ENCODE measurements at regions not wholly inside any gene's neighbourhood (a gene's known extent, or its start where the extent isn't known, plus 50 kb on each side); places are given as distances from the start of the nearest gene placed in this dataset.

- intact Hi-C loops (cut with micrococcal nuclease): no loop called here
- Mint-ChIP-seq H3K27ac (no peak overlapping the region), H3K4me3 (no peak overlapping the region), H3K27me3 (ENCODE audit: low read depth in 3 of 3) (no peaks in the 10 kb centered on the region), H3K36me3 (no peaks in the 10 kb centered on the region), H3K4me1 (no peaks in the 10 kb centered on the region), H3K9me3 (peaks cover 0 to 5% (median 2%) of the 10 kb centered on the region in 7 donors)
- Histone ChIP-seq H4K20me1 (ENCODE audit: insufficient read depth, low read length) (no peaks in the 10 kb centered on the region), H3K4me3 (replicated peaks in 1 of 3; ENCODE audit: low read depth in 2 of 3, low read length in 3 of 3) (no peak overlapping the region), H3K9ac (ENCODE audit: insufficient read depth, low read length, poor library complexity, severe bottlenecking) (no peak overlapping the region), H3K9me3 (replicated peaks in 1 of 2; ENCODE audit: control insufficient read depth in 1 of 2, insufficient read depth in 1 of 2, low read length in 2 of 2) (peaks cover 0 to 10% of the 10 kb centered on the region in 2 donors), H3K4me2 (replicated peaks; ENCODE audit: extremely low read depth, low read length, poor library complexity, severe bottlenecking) (no peak overlapping the region), H2AFZ (ENCODE audit: insufficient read depth, low read depth, low read length, poor library complexity, severe bottlenecking) (no peak overlapping the region), H3K27me3 (ENCODE audit: control insufficient read depth in 2 of 2, insufficient read depth in 2 of 2, low read length in 2 of 2) (no peaks in the 10 kb centered on the region), H3K27ac (ENCODE audit: low read depth in 1 of 2, low read length in 2 of 2) (no peak overlapping the region), H3K79me2 (ENCODE audit: insufficient read depth, low read length) (no peaks in the 10 kb centered on the region), H3K4me1 (ENCODE audit: control insufficient read depth in 1 of 2, insufficient read depth in 2 of 2, low read length in 2 of 2) (no peaks in the 10 kb centered on the region), H3K36me3 (replicated peaks in 1 of 2; ENCODE audit: control insufficient read depth in 1 of 2, insufficient read depth in 2 of 2, low read length in 2 of 2) (no peaks in the 10 kb centered on the region)
- TF ChIP-seq, protein P1, sequence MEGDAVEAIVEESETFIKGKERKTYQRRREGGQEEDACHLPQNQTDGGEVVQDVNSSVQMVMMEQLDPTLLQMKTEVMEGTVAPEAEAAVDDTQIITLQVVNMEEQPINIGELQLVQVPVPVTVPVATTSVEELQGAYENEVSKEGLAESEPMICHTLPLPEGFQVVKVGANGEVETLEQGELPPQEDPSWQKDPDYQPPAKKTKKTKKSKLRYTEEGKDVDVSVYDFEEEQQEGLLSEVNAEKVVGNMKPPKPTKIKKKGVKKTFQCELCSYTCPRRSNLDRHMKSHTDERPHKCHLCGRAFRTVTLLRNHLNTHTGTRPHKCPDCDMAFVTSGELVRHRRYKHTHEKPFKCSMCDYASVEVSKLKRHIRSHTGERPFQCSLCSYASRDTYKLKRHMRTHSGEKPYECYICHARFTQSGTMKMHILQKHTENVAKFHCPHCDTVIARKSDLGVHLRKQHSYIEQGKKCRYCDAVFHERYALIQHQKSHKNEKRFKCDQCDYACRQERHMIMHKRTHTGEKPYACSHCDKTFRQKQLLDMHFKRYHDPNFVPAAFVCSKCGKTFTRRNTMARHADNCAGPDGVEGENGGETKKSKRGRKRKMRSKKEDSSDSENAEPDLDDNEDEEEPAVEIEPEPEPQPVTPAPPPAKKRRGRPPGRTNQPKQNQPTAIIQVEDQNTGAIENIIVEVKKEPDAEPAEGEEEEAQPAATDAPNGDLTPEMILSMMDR (IDR thresholded peaks at IDR 0.05): no peak
- 89% methylated on average over 11 of the region's 17 CpGs for whole genome bisulfite sequencing (ENCODE audit: insufficient coverage)
- no peak for DNase-seq
Observed at GRCh38 chr3:76242886-76243753, 457.8 kb upstream of the ZNF717 start.

- H4K20me1 ChIP-seq (ENCODE audit: insufficient read depth, low read length): no peaks in the 10 kb centered on the region
Observed at GRCh38 chr3:76245073-76245472, 459.7 kb upstream of the ZNF717 start.

More at GRCh38 chr3:76245073-76245472, 459.7 kb upstream of the ZNF717 start:
- Histone ChIP-seq H3K27ac (ENCODE audit: low read depth in 1 of 2, low read length in 2 of 2) (no peak overlapping the region), H3K9ac (ENCODE audit: insufficient read depth, low read length, poor library complexity, severe bottlenecking) (no peak overlapping the region), H3K9me3 (replicated peaks in 1 of 2; ENCODE audit: control insufficient read depth in 1 of 2, insufficient read depth in 1 of 2, low read length in 2 of 2) (peaks cover 0 to 10% of the 10 kb centered on the region in 2 donors), H3K4me2 (replicated peaks; ENCODE audit: extremely low read depth, low read length, poor library complexity, severe bottlenecking) (no peak overlapping the region), H3K27me3 (ENCODE audit: control insufficient read depth in 2 of 2, insufficient read depth in 2 of 2, low read length in 2 of 2) (no peaks in the 10 kb centered on the region), H3K4me3 (replicated peaks in 1 of 3; ENCODE audit: low read depth in 2 of 3, low read length in 3 of 3) (no peak overlapping the region), H3K79me2 (ENCODE audit: insufficient read depth, low read length) (no peaks in the 10 kb centered on the region), H3K4me1 (ENCODE audit: control insufficient read depth in 1 of 2, insufficient read depth in 2 of 2, low read length in 2 of 2) (no peaks in the 10 kb centered on the region), H3K36me3 (replicated peaks in 1 of 2; ENCODE audit: control insufficient read depth in 1 of 2, insufficient read depth in 2 of 2, low read length in 2 of 2) (no peaks in the 10 kb centered on the region), H2AFZ (ENCODE audit: insufficient read depth, low read depth, low read length, poor library complexity, severe bottlenecking) (no peak overlapping the region)
- Mint-ChIP-seq H3K4me3 (no peak overlapping the region), H3K36me3 (no peaks in the 10 kb centered on the region), H3K4me1 (no peaks in the 10 kb centered on the region), H3K27ac (no peak overlapping the region), H3K27me3 (ENCODE audit: low read depth in 3 of 3) (no peaks in the 10 kb centered on the region), H3K9me3 (peaks cover 0 to 5% (median 2%) of the 10 kb centered on the region in 7 donors)
- no peak for DNase-seq
- no CpG with 5 or more reads among the region's 2 CpGs for WGBS (ENCODE audit: insufficient coverage)
- TF ChIP-seq, protein P1 (IDR thresholded peaks at IDR 0.05): no peak
- intact Hi-C loops (cut with micrococcal nuclease): no loop called here
